Left colon (tissue), 2 donors: ENCODE measurements at regions not wholly inside any gene's neighbourhood (a gene's known extent, or its start where the extent isn't known, plus 50 kb on each side); places are given as distances from the start of the nearest gene placed in this dataset.

Experiments used
- ATAC-seq: fragments of 200-7000 bp; cut with Tn5 transposase; one replicate; pipeline ENCODE4 v1.9.1; 2020; ENCODE audit warnings: mild to moderate bottlenecking, moderate library complexity
- DNase-seq, 2 donors: peaks; one replicate each; pipeline ENCODE4 v3.0.0-alpha.2; 2020
- intact Hi-C, 2 donors: fragments of 100-400 bp; cut with DNase I in 1 of 2; cut with micrococcal nuclease in 1 of 2; formaldehyde crosslinking; loops; one replicate each; pipeline versions ENCODE4 v1.11.2 to v1.14.0; 2022; cut with DNase I, micrococcal nuclease
- donor health status: DM: no; HTN: no; CAD: no.
- donor health status: DM: yes; HTN: yes; CAD: no.

- DNase-seq (no peak), ATAC-seq (no peak)
- intact Hi-C loops, result no loop called here
Measured at GRCh38 chr5:8341406-8341805, 472.5 kb downstream of the MTRR start.

- no peak for DNase-seq
- ATAC-seq, result no peak
- intact Hi-C loops, result no loop called here
Measured at GRCh38 chr5:8347984-8348383, 479.0 kb downstream of the MTRR start.

GRCh38 chr5:8349855-8350254 lies 480.9 kb downstream of the MTRR start:
- ATAC-seq (no peak), DNase-seq (no peak)
- intact Hi-C loops, result no loop called here

- no peak for ATAC-seq
- DNase-seq, result no peak
- intact Hi-C loops, result no loop called here
Measured at GRCh38 chr5:8350644-8351339, 481.8 kb downstream of the MTRR start.

GRCh38 chr5:8355981-8356380 lies 487.0 kb downstream of the MTRR start:
- ATAC-seq, result no peak
- DNase-seq, result no peak
- intact Hi-C loops, result no loop called here

GRCh38 chr5:8360012-8360411 lies 491.1 kb downstream of the MTRR start:
- ATAC-seq (no peak), DNase-seq (no peak)
- intact Hi-C loops, result no loop called here

GRCh38 chr5:8362495-8362894 lies 493.5 kb downstream of the MTRR start:
- intact Hi-C loops, result no loop called here
- DNase-seq, result no peak
- no peak for ATAC-seq

GRCh38 chr5:8363138-8363537 lies 494.2 kb downstream of the MTRR start:
- intact Hi-C loops, result no loop called here
- no peak for ATAC-seq
- DNase-seq, result no peak

- DNase-seq (no peak), ATAC-seq (no peak)
- intact Hi-C loops, result no loop called here
Measured at GRCh38 chr5:8366266-8366665, 497.3 kb downstream of the MTRR start.

- no peak for ATAC-seq
- intact Hi-C loops, result no loop called here
Measured at GRCh38 chr5:8376478-8376877, 507.5 kb downstream of the MTRR start.

GRCh38 chr5:8381972-8382371 lies 513.0 kb downstream of the MTRR start:
- no peak for ATAC-seq
- intact Hi-C loops, result no loop called here
- no peak for DNase-seq

More at GRCh38 chr5:8376478-8376877, 507.5 kb downstream of the MTRR start:
- DNase-seq, result no peak

- DNase-seq (no peak), ATAC-seq (no peak)
- intact Hi-C loops, result no loop called here
Measured at GRCh38 chr5:8382456-8382855, 513.5 kb downstream of the MTRR start.

GRCh38 chr5:8383616-8384015 lies 514.7 kb downstream of the MTRR start:
- intact Hi-C loops, result no loop called here
- DNase-seq, result no peak
- no peak for ATAC-seq

- ATAC-seq, result no peak
- no peak for DNase-seq
- intact Hi-C loops, result no loop called here
Measured at GRCh38 chr5:8386719-8387288, 517.9 kb downstream of the MTRR start.

- intact Hi-C loops, result no loop called here
- ATAC-seq (no peak), DNase-seq (no peak)
Measured at GRCh38 chr5:8391911-8392310, 523.0 kb downstream of the MTRR start.

GRCh38 chr5:8393240-8393639 lies 524.3 kb downstream of the MTRR start:
- no peak for DNase-seq
- intact Hi-C loops, result no loop called here
- ATAC-seq, result no peak

GRCh38 chr5:8394965-8395364 lies 526.0 kb downstream of the MTRR start:
- ATAC-seq, result no peak
- intact Hi-C loops, result no loop called here
- no peak for DNase-seq

- ATAC-seq (no peak), DNase-seq (no peak)
- intact Hi-C loops, result no loop called here
Measured at GRCh38 chr5:8396246-8396645, 527.3 kb downstream of the MTRR start.

- DNase-seq (no peak), ATAC-seq (no peak)
- intact Hi-C loops, result no loop called here
Measured at GRCh38 chr5:8396756-8397155, 527.8 kb downstream of the MTRR start.

GRCh38 chr5:8399471-8399870 lies 530.5 kb downstream of the MTRR start:
- intact Hi-C loops, result no loop called here
- DNase-seq (no peak), ATAC-seq (no peak)

GRCh38 chr5:8408258-8408657 lies 539.3 kb downstream of the MTRR start:
- no peak for ATAC-seq
- intact Hi-C loops, result no loop called here
- DNase-seq, result no peak
